GM12891 (cell line): ENCODE measurements at regions not wholly inside any gene's neighbourhood (a gene's known extent, or its start where the extent isn't known, plus 50 kb on each side); places are given as distances from the start of the nearest gene placed in this dataset.

Experiments used
- DNase-seq: peaks from one replicate; pipeline ENCODE4 v3.0.0; 2011; ENCODE audit warnings: low spot score; ENCODE audit not compliant: insufficient read length
- FAIRE-seq: peaks from 2 replicates; lab custom pipeline; 2011; peaks lifted over from hg19 to GRCh38; lab: Jason Lieb, UNC
- PAX5 ChIP-seq: IDR thresholded peaks from 2 replicates; pipeline ENCODE4 v1.6.1; 2011; ENCODE audit warnings: low read length, moderate library complexity, mild to moderate bottlenecking; ENCODE audit not compliant: insufficient read depth, severe bottlenecking
- POLR2A ChIP-seq: IDR thresholded peaks from 2 replicates; pipeline ENCODE4 v1.6.1; 2011; ENCODE audit warnings: low read depth, low read length, control low read depth
- POLR2AphosphoS5 ChIP-seq: IDR thresholded peaks from 2 replicates; pipeline ENCODE4 v1.6.1; 2011; ENCODE audit warnings: low read depth, low read length, control low read depth
- POU2F2 ChIP-seq: IDR thresholded peaks from 2 replicates; pipeline ENCODE4 v1.6.1; 2011; ENCODE audit warnings: low read depth, mild to moderate bottlenecking, control low read depth, low read length, moderate library complexity
- SPI1 ChIP-seq: IDR thresholded peaks from 2 replicates; pipeline ENCODE4 v1.6.1; 2011; ENCODE audit warnings: low read depth, low read length, control low read depth
- TAF1 ChIP-seq: IDR thresholded peaks from 2 replicates; pipeline ENCODE4 v1.6.1; 2011; ENCODE audit warnings: low read depth, low read length, control low read depth

- DNase-seq (no peak), FAIRE-seq (no peak)
- TF ChIP-seq SPI1 (no peak), POLR2A (no peak), PAX5 (no peak), TAF1 (no peak), POLR2AphosphoS5 (no peak), POU2F2 (no peak)
These were observed 90.1 kb upstream of the ACTRT2 start for GRCh38 chr1:2930913-2931723.

DNA sequence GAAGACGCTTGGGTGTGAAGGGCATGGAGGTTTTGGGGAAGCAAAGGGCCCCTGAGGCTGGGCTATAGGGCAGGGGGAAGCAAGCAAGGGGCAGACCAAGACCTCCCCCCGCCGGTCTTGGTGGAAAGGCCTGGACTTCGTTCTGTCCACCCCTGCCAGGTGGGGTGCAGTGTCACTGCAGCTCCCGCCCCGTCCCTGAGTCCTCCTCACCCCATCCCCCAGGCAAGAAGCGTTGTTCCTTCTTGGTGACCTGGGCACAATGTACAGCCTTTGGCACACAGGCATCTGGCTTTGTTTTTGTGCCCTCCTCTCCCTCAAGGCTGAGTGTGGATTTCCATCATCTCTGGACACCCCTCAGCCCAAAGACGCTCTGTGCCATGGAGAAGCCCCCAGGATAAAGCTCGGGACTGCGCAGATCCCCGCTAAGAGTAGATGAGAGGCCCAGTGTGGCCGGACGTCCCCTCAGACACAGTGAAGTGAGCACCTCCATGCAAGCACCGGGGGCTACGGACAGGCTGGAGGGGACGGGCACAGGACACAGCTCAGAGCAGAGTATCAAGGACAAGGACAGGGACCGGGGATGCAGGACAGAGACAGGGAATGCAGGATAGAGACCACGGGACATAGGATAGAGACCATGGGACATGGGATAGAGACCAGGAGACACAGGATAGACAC, 89.4 kb upstream of the ACTRT2 start:
- TF ChIP-seq PAX5 (no peak), POLR2AphosphoS5 (no peak), SPI1 (no peak), POLR2A (no peak), POU2F2 (no peak), TAF1 (no peak)
- no peak for DNase-seq
- no peak for FAIRE-seq

DNA sequence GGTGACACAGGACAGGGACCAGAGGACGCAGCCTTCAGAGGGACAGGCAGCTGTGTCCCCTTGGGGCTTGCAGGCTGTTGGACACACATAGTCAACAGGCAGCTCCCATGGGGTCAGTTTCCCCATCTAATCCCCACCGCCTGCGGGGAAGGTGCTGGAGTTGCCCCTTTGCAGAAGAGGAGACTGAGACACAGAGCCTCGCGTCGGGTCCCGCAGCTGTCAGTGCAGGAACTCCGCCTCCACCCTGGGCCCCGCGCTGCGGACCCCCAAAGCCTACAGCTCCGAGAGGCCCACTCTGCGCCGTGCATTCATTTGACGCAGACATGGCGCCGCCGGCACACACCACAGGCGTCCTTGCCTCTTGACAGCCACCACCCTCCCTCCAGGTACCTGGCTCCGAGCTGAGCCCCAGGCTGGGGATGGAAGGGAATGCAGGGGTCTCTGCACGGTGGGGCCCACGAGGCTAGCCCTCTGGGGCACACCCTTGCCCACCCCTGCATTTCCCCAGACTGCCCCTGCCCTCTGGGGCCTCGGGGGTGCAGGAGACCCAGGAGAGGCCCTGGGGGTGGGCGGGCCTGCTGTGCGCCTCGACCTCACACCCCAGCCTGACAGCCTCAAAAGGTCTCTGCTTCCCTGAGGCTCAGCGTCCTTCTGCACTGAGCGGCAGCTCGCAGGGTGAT, 88.5 kb upstream of the ACTRT2 start:
- no peak for FAIRE-seq
- no peak for DNase-seq
- no peak for TF ChIP-seq POLR2AphosphoS5
- TF ChIP-seq POLR2A, result no peak

- TF ChIP-seq POU2F2, result no peak
- TF ChIP-seq TAF1, result no peak
- DNase-seq (no peak), FAIRE-seq (no peak)
These were observed 87.7 kb upstream of the ACTRT2 start for GRCh38 chr1:2933431-2934155.

DNA sequence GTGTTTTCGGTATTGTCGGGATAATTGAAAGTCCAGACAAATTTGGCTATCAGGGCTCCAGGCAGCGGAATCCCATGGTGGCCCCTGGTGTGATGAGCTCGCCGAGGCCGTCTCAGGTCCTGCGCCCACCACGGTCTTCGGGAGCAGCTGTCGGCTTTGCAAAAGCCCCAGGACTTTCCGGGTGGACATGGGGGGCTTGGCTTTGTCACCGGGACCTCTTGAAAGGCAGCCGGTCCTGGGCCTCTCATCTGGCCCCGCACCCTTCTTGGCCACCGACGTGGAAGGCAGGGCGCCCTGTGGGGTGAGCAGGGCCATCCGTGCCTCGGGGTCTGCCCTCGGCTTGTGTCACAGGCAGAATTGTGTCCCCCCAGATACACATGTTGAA, 87.1 kb upstream of the ACTRT2 start:
- no peak for DNase-seq
- TF ChIP-seq SPI1, result no peak
- TF ChIP-seq PAX5, result no peak
- FAIRE-seq, result no peak

DNA sequence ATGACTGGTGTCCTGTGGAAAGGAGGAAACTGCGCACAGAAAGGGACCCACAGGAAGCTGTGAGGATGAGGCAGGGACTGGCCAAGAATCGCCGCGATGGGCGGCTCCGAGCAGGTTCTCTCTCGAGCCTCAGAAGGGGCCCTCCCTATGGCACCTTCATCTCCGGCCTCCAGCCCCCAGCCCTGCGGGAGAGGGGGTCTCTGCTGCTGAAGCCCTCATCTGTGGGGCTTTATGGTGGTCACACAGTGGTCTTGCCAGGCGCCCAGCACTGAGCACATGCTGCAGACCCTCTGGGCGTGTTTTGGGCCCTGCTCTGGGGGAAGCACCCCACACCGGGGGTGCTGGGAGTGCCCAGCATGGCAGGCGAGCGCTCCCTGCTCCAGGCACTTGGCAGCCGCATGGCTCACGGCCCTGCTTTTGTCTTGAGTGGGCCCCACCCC, 86.6 kb upstream of the ACTRT2 start:
- FAIRE-seq, result no peak
- DNase-seq, result no peak

DNA sequence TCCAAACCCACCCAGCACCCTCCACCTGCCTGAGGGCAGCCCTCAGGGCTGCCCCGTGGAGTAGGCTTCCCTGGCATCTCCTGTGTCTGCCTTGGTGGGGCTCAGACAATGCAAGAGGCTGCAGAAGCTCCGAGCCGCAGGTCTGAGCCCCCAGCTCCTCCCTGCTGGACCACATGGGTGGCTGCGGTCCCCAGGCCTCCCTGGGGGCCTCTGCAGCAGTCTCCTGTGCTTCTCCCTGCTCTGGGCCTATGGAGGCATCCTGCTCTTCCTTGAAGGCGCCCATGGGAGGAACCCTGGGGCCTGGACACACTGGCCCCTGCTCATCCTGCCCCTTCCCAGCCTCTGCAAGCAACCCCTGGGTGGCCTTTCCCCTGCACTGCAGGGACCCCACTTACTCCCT, 86.1 kb upstream of the ACTRT2 start:
- DNase-seq (no peak), FAIRE-seq (no peak)
- TF ChIP-seq POLR2AphosphoS5, result no peak
- no peak for TF ChIP-seq SPI1
- TF ChIP-seq POU2F2, result no peak
- no peak for TF ChIP-seq POLR2A
- no peak for TF ChIP-seq TAF1
- no peak for TF ChIP-seq PAX5

More for the DNA sequence above, 86.6 kb upstream of the ACTRT2 start:
- TF ChIP-seq SPI1 (no peak), POLR2AphosphoS5 (no peak), POU2F2 (no peak), PAX5 (no peak), POLR2A (no peak), TAF1 (no peak)

DNA sequence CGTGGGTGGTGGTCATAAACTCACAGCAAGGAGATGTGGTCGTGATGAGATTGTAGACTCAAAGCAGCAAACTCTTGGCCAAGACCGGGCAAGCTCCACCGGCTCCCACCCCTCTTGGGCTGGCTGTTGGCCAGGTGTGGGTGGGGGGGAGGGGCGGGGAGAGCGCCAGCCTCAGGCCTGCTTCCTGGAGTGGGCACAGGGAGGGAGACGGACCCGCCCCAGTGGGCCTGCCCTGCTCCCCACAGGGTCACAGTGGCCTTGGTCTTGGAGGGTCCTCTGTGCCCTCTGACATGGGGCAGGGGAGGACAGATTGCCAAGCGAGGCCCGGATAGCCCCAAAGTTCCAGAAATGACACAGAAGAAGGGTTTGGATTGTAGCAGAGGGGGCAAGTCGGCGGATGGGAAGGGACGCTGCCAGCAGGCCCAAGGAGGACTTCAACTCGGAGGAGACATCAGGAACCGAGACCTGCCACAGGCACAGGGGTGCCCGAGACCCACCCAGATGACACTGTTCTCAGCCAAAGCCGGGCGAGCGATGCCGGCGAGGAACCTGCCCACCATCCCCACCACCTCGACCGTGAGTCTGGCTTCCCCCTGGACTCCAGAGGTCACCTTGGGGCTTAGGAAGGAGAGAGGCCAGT, 85.4 kb upstream of the ACTRT2 start:
- no peak for FAIRE-seq
- TF ChIP-seq POLR2AphosphoS5, result no peak
- TF ChIP-seq SPI1, result no peak
- no peak for TF ChIP-seq PAX5
- TF ChIP-seq POLR2A, result no peak
- TF ChIP-seq POU2F2, result no peak
- no peak for TF ChIP-seq TAF1
- no peak for DNase-seq

DNA sequence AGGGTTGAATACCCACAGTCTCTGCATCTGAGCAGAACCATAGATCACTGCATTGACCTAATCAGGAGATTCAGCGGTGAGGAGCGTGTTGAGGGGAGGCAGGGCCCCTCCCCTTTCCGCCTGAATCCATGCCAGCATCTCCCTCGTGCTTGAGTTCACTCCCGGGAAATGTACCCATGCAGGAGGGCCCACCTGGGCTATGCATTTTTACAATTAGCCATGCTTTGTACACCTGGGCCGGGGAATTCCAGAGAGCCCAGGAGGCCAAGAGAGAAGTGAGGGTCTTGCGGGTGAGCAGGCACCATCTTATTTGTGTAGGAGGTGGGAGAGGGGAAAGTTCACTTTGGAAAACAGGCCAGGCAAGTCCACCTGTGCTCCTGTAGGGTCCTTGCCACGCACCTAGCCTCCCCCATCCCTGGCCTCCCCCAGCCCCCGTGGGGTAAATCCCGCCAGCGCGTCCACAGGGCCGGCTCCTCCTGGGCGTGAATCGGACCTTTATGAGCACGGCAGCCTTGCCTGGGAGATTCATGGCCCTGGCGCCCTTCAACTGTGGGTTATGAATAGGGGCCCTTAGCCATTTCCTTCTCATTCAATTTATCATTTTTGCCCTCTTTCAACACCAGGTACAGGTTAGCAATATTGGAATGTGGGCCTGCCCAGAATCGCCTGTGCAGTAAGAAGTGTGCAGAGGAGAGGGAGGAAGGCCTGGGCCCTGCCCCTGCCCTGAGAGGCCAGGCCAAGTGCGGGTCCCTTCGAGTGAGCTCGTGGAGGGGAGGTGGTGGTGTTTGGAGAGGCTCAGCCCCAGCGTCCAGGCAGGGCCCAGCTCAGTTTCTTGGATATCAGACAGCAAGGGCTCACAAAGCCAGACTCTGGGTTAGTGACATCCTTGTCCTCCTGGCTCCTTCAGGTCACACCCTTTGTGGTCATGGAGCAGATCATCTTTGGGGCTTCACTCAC, 84.4 kb upstream of the ACTRT2 start:
- TF ChIP-seq PAX5 (no peak), TAF1 (no peak), POU2F2 (no peak), SPI1 (no peak), POLR2A (no peak), POLR2AphosphoS5 (no peak)
- no peak for FAIRE-seq
- no peak for DNase-seq
